HCT116 (cell line): ENCODE measurements at regions not wholly inside any gene's neighbourhood (a gene's known extent, or its start where the extent isn't known, plus 50 kb on each side); places are given as distances from the start of the nearest gene placed in this dataset.

ENCODE experiments used
- ATAC-seq: fragments of 200-7000 bp; cut with Tn5 transposase; 2 replicates; pipeline ENCODE4 v1.9.1; 2020; ENCODE audit warnings: mild to moderate bottlenecking, moderate library complexity
- BruUV-seq: library from RNA; stranded (reverse); fragments of 400-500 nt; replicated peaks from 2 replicates; lab custom pipeline; 2021; lab: Mats Ljungman, UMichigan
- CTCF ChIA-PET: fragments of 300-600 bp; sonication (Branson Sonifier 250); formaldehyde crosslinking; loops from one replicate; lab custom pipeline; 2021; ENCODE audit warnings: antibody characterized with exemption; lab: Charles Lee
- POLR2A ChIA-PET: fragments of 300-600, 350-600 bp; sonication (Branson Sonifier 250); formaldehyde crosslinking; loops from one replicate; lab custom pipeline; 2021; ENCODE audit warnings: antibody characterized with exemption; lab: Charles Lee
- RAD21 ChIA-PET, 2 experiments: fragments of 300-600 bp; sonication (Branson Sonifier 250); formaldehyde crosslinking; loops; one replicate each; lab custom pipeline; 2023; ENCODE audit warnings: low total read pairs in 2 of 2; ENCODE audit not compliant: uncharacterized antibody in 2 of 2, unreplicated experiment in 2 of 2, low non-redundant PET in 1 of 2; lab: Charles Lee
- DNase-seq: peaks from one replicate; pipeline ENCODE4 v3.0.0-alpha.2; 2010; ENCODE audit warnings: low read depth, low spot score
- H2AFZ ChIP-seq: fragments of 200-600 bp; shearing (Covaris generic), sonication (generic); 2 replicates; pipeline ENCODE4 v1.6.1; 2017; ENCODE audit warnings: low read depth, mixed run types, mixed read lengths, antibody characterized with exemption, low read length; ENCODE audit not compliant: poor library complexity, severe bottlenecking
- H3K27ac ChIP-seq: 2 replicates; pipeline ENCODE4 v1.5.1; 2012; ENCODE audit warnings: low read depth, low read length
- H3K27me3 ChIP-seq: fragments of 200-600 bp; sonication (generic); 2 replicates; pipeline ENCODE4 v1.6.1; 2016; ENCODE audit warnings: mixed run types, low read length, mixed read lengths; ENCODE audit not compliant: insufficient read depth
- H3K36me3 ChIP-seq, 2 experiments: fragments of 200-500 bp in 1 of 2; fragments of 200-600 bp in 1 of 2; sonication (Bioruptor generic) in 1 of 2; sonication (generic) in 1 of 2; 2 replicates each; pipeline versions ENCODE4 v1.5.1 to v1.6.1; 2014 to 2016; ENCODE audit warnings: low read length in 2 of 2, inconsistent platforms in 1 of 2, mixed read lengths in 1 of 2, mixed run types in 1 of 2; ENCODE audit not compliant: insufficient read depth in 2 of 2, control insufficient read depth in 1 of 2
- H3K4me1 ChIP-seq, 2 experiments: fragments of 200-600 bp in 1 of 2; sonication (generic) in 1 of 2; 2 replicates each; pipeline versions ENCODE4 v1.5.1 to v1.6.1; 2012 to 2017; ENCODE audit warnings: low read length in 2 of 2, inconsistent platforms in 1 of 2, mild to moderate bottlenecking in 1 of 2, mixed read lengths in 1 of 2, mixed run types in 1 of 2, moderate library complexity in 1 of 2; ENCODE audit not compliant: insufficient read depth in 2 of 2, control insufficient read depth in 1 of 2
- H3K4me2 ChIP-seq: fragments of 200-600 bp; sonication (generic); 2 replicates; pipeline ENCODE4 v1.6.1; 2017; ENCODE audit warnings: mixed run types, low read length, mixed read lengths
- H3K4me3 ChIP-seq, 2 experiments: fragments of 200-600 bp in 1 of 2; sonication (generic) in 1 of 2; replicated peaks in 1 of 2; 2 replicates each; pipeline ENCODE4 v1.5.1; 2011 to 2016; ENCODE audit warnings: low read length in 2 of 2, control low read depth in 1 of 2, low read depth in 1 of 2, mild to moderate bottlenecking in 1 of 2, mixed read lengths in 1 of 2, mixed run types in 1 of 2
- H3K79me2 ChIP-seq: fragments of 200-600 bp; sonication (generic); 2 replicates; pipeline ENCODE4 v1.6.1; 2017; ENCODE audit warnings: mild to moderate bottlenecking, mixed run types, low read length, moderate library complexity, mixed read lengths; ENCODE audit not compliant: insufficient read depth
- H3K9ac ChIP-seq: fragments of 200-600 bp; sonication (generic); 2 replicates; pipeline ENCODE4 v1.6.1; 2016; ENCODE audit warnings: low read length, mixed read lengths
- H3K9me2 ChIP-seq: fragments of 200-600 bp; sonication (generic), shearing (Covaris generic); 2 replicates; pipeline ENCODE4 v1.6.1; 2017; ENCODE audit warnings: mixed run types, mild to moderate bottlenecking, moderate library complexity; ENCODE audit not compliant: insufficient read depth
- H3K9me3 ChIP-seq, 2 experiments: fragments of 200-500 bp in 1 of 2; fragments of 200-600 bp in 1 of 2; sonication (Bioruptor generic) in 1 of 2; sonication (generic) in 1 of 2; 2 replicates each; pipeline ENCODE4 v1.6.1; 2014 to 2017; ENCODE audit warnings: low read length in 2 of 2, mixed read lengths in 2 of 2, inconsistent platforms in 1 of 2, low read depth in 1 of 2, mild to moderate bottlenecking in 1 of 2, mixed run types in 1 of 2, moderate library complexity in 1 of 2; ENCODE audit not compliant: control insufficient read depth in 1 of 2, insufficient read depth in 1 of 2
- H4K20me1 ChIP-seq: fragments of 200-600 bp; sonication (generic), shearing (Covaris generic); 2 replicates; pipeline ENCODE4 v1.6.1; 2017; ENCODE audit warnings: mixed run types, mild to moderate bottlenecking, moderate library complexity; ENCODE audit not compliant: insufficient read depth
- ATF3 ChIP-seq: IDR thresholded peaks from 2 replicates; pipeline ENCODE4 v1.6.1; 2012
- CTCF ChIP-seq, 3 experiments: fragments of 200-600 bp in 1 of 3; sonication (generic) in 1 of 3; IDR thresholded peaks in 2 of 3; conservative IDR thresholded peaks in 1 of 3; 2 replicates each; pipeline ENCODE4 v1.5.1; 2012 to 2017; ENCODE audit warnings: low read depth in 2 of 3, low read length in 2 of 3, antibody characterized with exemption in 1 of 3, borderline replicate concordance in 1 of 3, control low read depth in 1 of 3, mild to moderate bottlenecking in 1 of 3, mixed read lengths in 1 of 3, mixed run types in 1 of 3, moderate library complexity in 1 of 3; ENCODE audit not compliant: insufficient read depth in 1 of 3
- EGR1 ChIP-seq: IDR thresholded peaks from 2 replicates; pipeline ENCODE4 v1.6.1; 2012; ENCODE audit warnings: low read depth
- ELF1 ChIP-seq: IDR thresholded peaks from 2 replicates; pipeline ENCODE4 v1.6.1; 2012; ENCODE audit warnings: low read depth, borderline replicate concordance
- EZH2 ChIP-seq: fragments of 200-600 bp; sonication (generic); IDR thresholded peaks from 2 replicates; pipeline ENCODE4 v1.6.1; 2017; ENCODE audit warnings: antibody characterized with exemption, mixed run types
- EZH2phosphoT487 ChIP-seq: fragments of 200-600 bp; IDR thresholded peaks from 2 replicates; pipeline ENCODE4 v1.6.1; 2018; ENCODE audit warnings: antibody characterized with exemption, borderline replicate concordance
- FOSL1 ChIP-seq: IDR thresholded peaks from 2 replicates; pipeline ENCODE4 v1.6.1; 2012; ENCODE audit warnings: low read depth
- JUND ChIP-seq: IDR thresholded peaks from 2 replicates; pipeline ENCODE4 v1.6.1; 2012
- POLR2A ChIP-seq: IDR thresholded peaks from 2 replicates; pipeline ENCODE4 v1.7.0; 2011; ENCODE audit warnings: borderline replicate concordance; ENCODE audit not compliant: insufficient read depth, insufficient read length; ENCODE audit errors: extremely low read depth
- POLR2AphosphoS5 ChIP-seq: IDR thresholded peaks from 2 replicates; pipeline ENCODE4 v1.6.1; 2011; ENCODE audit warnings: mild to moderate bottlenecking, low read depth, low read length, moderate library complexity
- RAD21 ChIP-seq: IDR thresholded peaks from 2 replicates; pipeline ENCODE4 v1.6.1; 2012; ENCODE audit warnings: low read depth, mild to moderate bottlenecking
- REST ChIP-seq: IDR thresholded peaks from 2 replicates; pipeline ENCODE4 v1.6.1; 2012; ENCODE audit warnings: low read depth
- SIN3A ChIP-seq: IDR thresholded peaks from 2 replicates; pipeline ENCODE4 v1.6.1; 2012; ENCODE audit warnings: low read depth
- SP1 ChIP-seq: IDR thresholded peaks from 2 replicates; pipeline ENCODE4 v1.6.1; 2012; ENCODE audit warnings: low read depth
- SRF ChIP-seq: IDR thresholded peaks from 2 replicates; pipeline ENCODE4 v1.6.1; 2012; ENCODE audit warnings: low read depth
- TCF7L2 ChIP-seq: IDR thresholded peaks from 2 replicates; pipeline ENCODE4 v1.7.0; 2011; ENCODE audit warnings: borderline replicate concordance, inconsistent platforms; ENCODE audit not compliant: insufficient read depth, insufficient read length; ENCODE audit errors: extremely low read depth
- YY1 ChIP-seq: IDR thresholded peaks from 2 replicates; pipeline ENCODE4 v1.6.1; 2011; ENCODE audit warnings: low read length, low read depth, moderate library complexity, mild to moderate bottlenecking; ENCODE audit not compliant: insufficient replicate concordance; ENCODE audit errors: extremely low read depth
- intact Hi-C: fragments of 100-400 bp; cut with micrococcal nuclease; formaldehyde crosslinking; loops from 2 replicates; pipeline ENCODE4 v1.10.0; 2022

GRCh38 chr3:166367947-166368533, 530.8 kb upstream of the BCHE start:
- Histone ChIP-seq H3K4me2 (no peak overlapping the region), H3K4me1 (no peaks in the 10 kb centered on the region), H3K36me3 (no peaks in the 10 kb centered on the region), H3K4me3 (no peak overlapping the region), H3K9me2 (no peaks in the 10 kb centered on the region; the same call in 1 of the 2 replicates), H3K9me3 (no peaks in the 10 kb centered on the region), H4K20me1 (no peaks in the 10 kb centered on the region), H3K27ac (no peak overlapping the region), H3K27me3 (no peaks in the 10 kb centered on the region), H2AFZ (no peak overlapping the region), H3K79me2 (no peaks in the 10 kb centered on the region), H3K9ac (no peak overlapping the region)
- intact Hi-C loops, result no loop called here
- no peak for TF ChIP-seq RAD21
- no peak for ATAC-seq
- DNase-seq, result no peak
- CTCF ChIA-PET, result no interaction called here
- POLR2A ChIA-PET, result no interaction called here
- RAD21 ChIA-PET, result no interaction called here
- BruUV-seq, result no TSS peak

- no peaks in the 10 kb centered on the region for H4K20me1 ChIP-seq
- no peak overlapping the region for H3K4me2 ChIP-seq
- RAD21 ChIA-PET, result no interaction called here
- no peaks in the 10 kb centered on the region for H3K36me3 ChIP-seq
- no TSS peak for BruUV-seq
- DNase-seq, result no peak
- no peaks in the 10 kb centered on the region for H3K9me3 ChIP-seq
- no peak overlapping the region for H3K27ac ChIP-seq
- POLR2A ChIA-PET, result no interaction called here
- H3K9me2 ChIP-seq, result no peaks in the 10 kb centered on the region
- no peak for ATAC-seq
- H3K79me2 ChIP-seq, result no peaks in the 10 kb centered on the region
- no peaks in the 10 kb centered on the region for H3K4me1 ChIP-seq
- no peak overlapping the region for H3K4me3 ChIP-seq
- H3K9ac ChIP-seq, result no peak overlapping the region
- no peaks in the 10 kb centered on the region for H3K27me3 ChIP-seq
- intact Hi-C loops, result no loop called here
- H2AFZ ChIP-seq, result no peak overlapping the region
- CTCF ChIA-PET, result no interaction called here
- TF ChIP-seq SRF (no peak), ELF1 (no peak), POLR2AphosphoS5 (no peak), EZH2 (no peak), REST (no peak), EZH2phosphoT487 (no peak), RAD21 (no peak), SP1 (no peak), POLR2A (no peak), FOSL1 (no peak), JUND (no peak), EGR1 (no peak), SIN3A (no peak), TCF7L2 (no peak), YY1 (no peak), CTCF (IDR thresholded peaks at IDR 0.05 in 2 of 3, conservative IDR thresholded peaks at IDR 0.05 in 1 of 3; ENCODE audit: borderline replicate concordance in 1 of 3, insufficient read depth in 1 of 3, low read depth in 2 of 3, low read length in 2 of 3) (no peak), ATF3 (no peak)
Observed at GRCh38 chr3:166362698-166363097, 525.5 kb upstream of the BCHE start.
